GM23338 (cell line): ENCODE measurements at regions not wholly inside any gene's neighbourhood (a gene's known extent, or its start where the extent isn't known, plus 50 kb on each side); places are given as distances from the start of the nearest gene placed in this dataset.

Experiments
- ATAC-seq: fragments of 200-7000 bp; cut with Tn5 transposase; 3 replicates; pipeline ENCODE4 v1.9.1; 2020
- DNase-seq: peaks from one replicate; pipeline ENCODE4 v3.0.0-alpha.2; 2015; ENCODE audit warnings: low spot score
- H2AFZ ChIP-seq: fragments of 200-600 bp; sonication (generic); 2 replicates; pipeline ENCODE4 v1.8.0; 2016; ENCODE audit warnings: antibody characterized with exemption, mild to moderate bottlenecking, moderate library complexity
- H3F3A ChIP-seq: fragments of 200-600 bp; sonication (generic); replicated peaks from 2 replicates; pipeline ENCODE4 v1.8.0; 2017; ENCODE audit warnings: antibody characterized with exemption, mixed run types, low read depth
- H3K27ac ChIP-seq: fragments of 200-600 bp; sonication (generic); 2 replicates; pipeline ENCODE4 v1.6.1; 2016; ENCODE audit warnings: low read depth
- H3K27me3 ChIP-seq: fragments of 200-600 bp; sonication (generic); 2 replicates; pipeline ENCODE4 v1.8.0; 2016; ENCODE audit warnings: mild to moderate bottlenecking, mixed run types, moderate library complexity; ENCODE audit not compliant: insufficient read depth
- H3K36me3 ChIP-seq: fragments of 200-600 bp; sonication (generic); 2 replicates; pipeline ENCODE4 v1.8.0; 2016; ENCODE audit warnings: mild to moderate bottlenecking; ENCODE audit not compliant: insufficient read depth
- H3K4me1 ChIP-seq: fragments of 200-600 bp; sonication (generic); 2 replicates; pipeline ENCODE4 v1.8.0; 2016; ENCODE audit warnings: mild to moderate bottlenecking, moderate library complexity; ENCODE audit not compliant: insufficient read depth
- H3K4me2 ChIP-seq: fragments of 200-600 bp; sonication (generic); 2 replicates; pipeline ENCODE4 v1.7.1; 2017; ENCODE audit warnings: mixed run types
- H3K4me3 ChIP-seq: fragments of 200-600 bp; sonication (generic); 2 replicates; pipeline ENCODE4 v1.6.1; 2016; ENCODE audit warnings: mixed run types
- H3K79me2 ChIP-seq: fragments of 200-600 bp; sonication (generic); replicated peaks from 2 replicates; pipeline ENCODE4 v1.8.0; 2017; ENCODE audit warnings: mild to moderate bottlenecking; ENCODE audit not compliant: insufficient read depth
- H3K9me2 ChIP-seq: fragments of 200-600 bp; sonication (generic); 2 replicates; pipeline ENCODE4 v1.8.0; 2017; ENCODE audit not compliant: insufficient read depth
- H4K20me1 ChIP-seq: fragments of 200-600 bp; sonication (generic); replicated peaks from 2 replicates; pipeline ENCODE4 v1.8.0; 2017; ENCODE audit warnings: mild to moderate bottlenecking; ENCODE audit not compliant: insufficient read depth
- H3K27ac Mint-ChIP-seq: 2 replicates; pipeline ENCODE4 v1.8.0; 2020; ENCODE audit warnings: inconsistent platforms, mild to moderate bottlenecking, moderate library complexity, mixed read lengths
- H3K27me3 Mint-ChIP-seq: 3 replicates; pipeline ENCODE4 v1.8.0; 2022; ENCODE audit warnings: low read depth, mild to moderate bottlenecking, moderate library complexity, mixed read lengths, inconsistent platforms; ENCODE audit not compliant: insufficient read depth, poor library complexity
- H3K36me3 Mint-ChIP-seq: 3 replicates; pipeline ENCODE4 v1.8.0; 2021; ENCODE audit warnings: low read depth, mild to moderate bottlenecking, inconsistent platforms, moderate library complexity, mixed read lengths
- H3K4me1 Mint-ChIP-seq: 3 replicates; pipeline ENCODE4 v1.8.0; 2020; ENCODE audit warnings: mild to moderate bottlenecking, inconsistent platforms, mixed read lengths
- H3K4me3 Mint-ChIP-seq: 3 replicates; pipeline ENCODE4 v1.8.0; 2021; ENCODE audit warnings: moderate library complexity, mild to moderate bottlenecking, inconsistent platforms, mixed read lengths
- H3K9me3 Mint-ChIP-seq: 3 replicates; pipeline ENCODE4 v1.8.0; 2020; ENCODE audit warnings: moderate library complexity, mild to moderate bottlenecking, inconsistent platforms, mixed read lengths
- CREB1 ChIP-seq: fragments of 250-450 bp; sonication (Bioruptor Pico); IDR thresholded peaks from 2 replicates; pipeline ENCODE4 v1.5.0; 2020; ENCODE audit warnings: low read depth, mild to moderate bottlenecking, moderate library complexity
- EZH2 ChIP-seq: fragments of 200-600 bp; sonication (generic); IDR thresholded peaks from one replicate; pipeline ENCODE4 v1.8.0; 2017; ENCODE audit warnings: antibody characterized with exemption, mild to moderate bottlenecking, low read depth; ENCODE audit not compliant: unreplicated experiment
- EZH2phosphoT487 ChIP-seq: fragments of 200-600 bp; sonication (generic); IDR thresholded peaks from one replicate; pipeline ENCODE4 v1.8.1; 2018; ENCODE audit warnings: antibody characterized with exemption; ENCODE audit not compliant: unreplicated experiment
- JUNB ChIP-seq: IDR thresholded peaks from one replicate; pipeline ENCODE4 v1.6.1; 2016; ENCODE audit warnings: antibody characterized with exemption; ENCODE audit not compliant: unreplicated experiment
- STAT1 ChIP-seq: IDR thresholded peaks from one replicate; pipeline ENCODE4 v1.6.1; 2016; ENCODE audit warnings: antibody characterized with exemption; ENCODE audit not compliant: unreplicated experiment
- ZNF114 ChIP-seq: fragments of 250-450 bp; sonication (Bioruptor Pico); IDR thresholded peaks from 2 replicates; pipeline ENCODE4 v1.5.0; 2020; ENCODE audit warnings: mild to moderate bottlenecking, moderate library complexity
- ZNF331 ChIP-seq: fragments of 250-450 bp; sonication (Bioruptor Pico); IDR thresholded peaks from 2 replicates; pipeline ENCODE4 v1.5.0; 2020; ENCODE audit warnings: low read depth, mild to moderate bottlenecking, moderate library complexity
- TF ChIP-seq, protein P1 (sequence below): IDR thresholded peaks from 2 replicates; pipeline ENCODE4 v1.6.1; 2016; ENCODE audit warnings: antibody characterized with exemption
- TF ChIP-seq, protein P2 (sequence below), 2 experiments: fragments of 200-600 bp in 1 of 2; sonication (generic) in 1 of 2; conservative IDR thresholded peaks; 2 replicates each; pipeline versions ENCODE4 v1.5.1 to v1.6.1; 2016 to 2017; ENCODE audit warnings: antibody characterized with exemption in 2 of 2, low read depth in 2 of 2, mild to moderate bottlenecking in 2 of 2, moderate library complexity in 1 of 2
- TF ChIP-seq, protein P3 (sequence below): IDR thresholded peaks from one replicate; pipeline ENCODE4 v1.6.1; 2018; ENCODE audit warnings: antibody characterized with exemption; ENCODE audit not compliant: unreplicated experiment

DNA sequence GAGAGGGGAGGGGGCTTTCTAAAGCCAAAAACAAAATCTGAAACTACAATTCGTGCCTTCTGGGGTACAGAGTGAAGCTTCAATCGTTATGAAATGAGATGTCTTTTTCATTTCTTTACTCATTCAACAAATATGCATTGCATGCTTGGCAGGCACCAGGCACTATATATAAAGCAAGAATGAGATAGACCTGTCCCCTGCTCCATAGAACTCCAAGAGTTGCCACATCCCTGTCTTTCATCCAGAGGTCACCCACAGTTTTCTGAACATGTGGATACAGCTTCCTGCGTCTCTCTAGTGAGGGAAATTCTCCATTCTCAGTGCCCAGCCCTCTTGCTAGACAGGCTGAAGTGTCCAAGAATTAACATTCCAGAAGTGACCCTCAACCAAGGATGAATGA lies 343.2 kb upstream of the MAF start:
- H3K4me3 ChIP-seq: no peak overlapping the region
- H3K4me2 ChIP-seq: no peak overlapping the region
- H3K9me2 ChIP-seq: no peaks in the 10 kb centered on the region
- H3K4me1 Mint-ChIP-seq: no peaks in the 10 kb centered on the region
- H3K4me3 Mint-ChIP-seq: no peak overlapping the region
- no peaks in the 10 kb centered on the region for H3K27me3 ChIP-seq
- no peaks in the 10 kb centered on the region for H3K36me3 ChIP-seq
- ATAC-seq (no peak), DNase-seq (no peak)
- H4K20me1 ChIP-seq: no peaks in the 10 kb centered on the region
- no peaks in the 10 kb centered on the region for H3K4me1 ChIP-seq
- H3K27me3 Mint-ChIP-seq: peaks cover 1% of the 10 kb centered on the region
- H3K79me2 ChIP-seq: no peaks in the 10 kb centered on the region
- TF ChIP-seq CREB1 (no peak), ZNF331 (no peak), EZH2phosphoT487 (no peak), ZNF114 (no peak), JUNB (no peak), STAT1 (no peak), EZH2 (no peak)
- TF ChIP-seq, protein P1, sequence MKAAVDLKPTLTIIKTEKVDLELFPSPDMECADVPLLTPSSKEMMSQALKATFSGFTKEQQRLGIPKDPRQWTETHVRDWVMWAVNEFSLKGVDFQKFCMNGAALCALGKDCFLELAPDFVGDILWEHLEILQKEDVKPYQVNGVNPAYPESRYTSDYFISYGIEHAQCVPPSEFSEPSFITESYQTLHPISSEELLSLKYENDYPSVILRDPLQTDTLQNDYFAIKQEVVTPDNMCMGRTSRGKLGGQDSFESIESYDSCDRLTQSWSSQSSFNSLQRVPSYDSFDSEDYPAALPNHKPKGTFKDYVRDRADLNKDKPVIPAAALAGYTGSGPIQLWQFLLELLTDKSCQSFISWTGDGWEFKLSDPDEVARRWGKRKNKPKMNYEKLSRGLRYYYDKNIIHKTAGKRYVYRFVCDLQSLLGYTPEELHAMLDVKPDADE: no peak
- no peak overlapping the region for H2AFZ ChIP-seq
- no peak overlapping the region for H3K27ac Mint-ChIP-seq
- H3K27ac ChIP-seq: no peak overlapping the region
- H3K9me3 Mint-ChIP-seq: no peaks in the 10 kb centered on the region
- no peaks in the 10 kb centered on the region for H3F3A ChIP-seq
- no peaks in the 10 kb centered on the region for H3K36me3 Mint-ChIP-seq

DNA sequence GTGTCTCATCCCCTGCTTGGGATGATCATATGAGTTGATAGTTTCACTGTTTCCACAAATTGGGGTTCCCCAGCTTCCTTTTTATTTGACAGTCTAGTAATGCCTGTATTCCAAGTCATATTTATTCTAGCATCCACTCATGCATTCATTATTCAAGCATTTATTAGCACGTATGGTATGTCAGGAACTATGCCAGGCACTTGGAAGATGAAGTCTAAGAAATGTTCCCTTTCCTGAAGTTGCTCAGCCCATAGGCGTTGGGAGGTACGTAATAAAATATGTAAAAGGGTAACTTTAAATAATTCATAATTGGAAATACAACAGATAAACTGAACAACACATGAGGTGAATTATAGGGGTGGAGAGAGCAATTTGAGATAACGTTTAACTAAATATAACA lies 338.0 kb upstream of the MAF start:
- H4K20me1 ChIP-seq: no peaks in the 10 kb centered on the region
- H3K27ac ChIP-seq: no peak overlapping the region
- Mint-ChIP-seq H3K4me1 (no peaks in the 10 kb centered on the region), H3K4me3 (no peak overlapping the region), H3K9me3 (no peaks in the 10 kb centered on the region), H3K36me3 (no peaks in the 10 kb centered on the region), H3K27ac (no peak overlapping the region), H3K27me3 (no peaks in the 10 kb centered on the region)
- no peak overlapping the region for H3K4me3 ChIP-seq
- no peaks in the 10 kb centered on the region for H3K9me2 ChIP-seq
- no peaks in the 10 kb centered on the region for H3F3A ChIP-seq
- no peaks in the 10 kb centered on the region for H3K4me1 ChIP-seq
- ATAC-seq (no peak), DNase-seq (no peak)
- H3K79me2 ChIP-seq: no peaks in the 10 kb centered on the region
- no peak overlapping the region for H3K4me2 ChIP-seq
- no peaks in the 10 kb centered on the region for H3K27me3 ChIP-seq
- no peaks in the 10 kb centered on the region for H3K36me3 ChIP-seq
- H2AFZ ChIP-seq: no peak overlapping the region
- TF ChIP-seq, protein P1: no peak
- TF ChIP-seq, protein P2, sequence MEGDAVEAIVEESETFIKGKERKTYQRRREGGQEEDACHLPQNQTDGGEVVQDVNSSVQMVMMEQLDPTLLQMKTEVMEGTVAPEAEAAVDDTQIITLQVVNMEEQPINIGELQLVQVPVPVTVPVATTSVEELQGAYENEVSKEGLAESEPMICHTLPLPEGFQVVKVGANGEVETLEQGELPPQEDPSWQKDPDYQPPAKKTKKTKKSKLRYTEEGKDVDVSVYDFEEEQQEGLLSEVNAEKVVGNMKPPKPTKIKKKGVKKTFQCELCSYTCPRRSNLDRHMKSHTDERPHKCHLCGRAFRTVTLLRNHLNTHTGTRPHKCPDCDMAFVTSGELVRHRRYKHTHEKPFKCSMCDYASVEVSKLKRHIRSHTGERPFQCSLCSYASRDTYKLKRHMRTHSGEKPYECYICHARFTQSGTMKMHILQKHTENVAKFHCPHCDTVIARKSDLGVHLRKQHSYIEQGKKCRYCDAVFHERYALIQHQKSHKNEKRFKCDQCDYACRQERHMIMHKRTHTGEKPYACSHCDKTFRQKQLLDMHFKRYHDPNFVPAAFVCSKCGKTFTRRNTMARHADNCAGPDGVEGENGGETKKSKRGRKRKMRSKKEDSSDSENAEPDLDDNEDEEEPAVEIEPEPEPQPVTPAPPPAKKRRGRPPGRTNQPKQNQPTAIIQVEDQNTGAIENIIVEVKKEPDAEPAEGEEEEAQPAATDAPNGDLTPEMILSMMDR (conservative IDR thresholded peaks at IDR 0.05; ENCODE audit: low read depth in 2 of 2): no peak
- TF ChIP-seq, protein P3, sequence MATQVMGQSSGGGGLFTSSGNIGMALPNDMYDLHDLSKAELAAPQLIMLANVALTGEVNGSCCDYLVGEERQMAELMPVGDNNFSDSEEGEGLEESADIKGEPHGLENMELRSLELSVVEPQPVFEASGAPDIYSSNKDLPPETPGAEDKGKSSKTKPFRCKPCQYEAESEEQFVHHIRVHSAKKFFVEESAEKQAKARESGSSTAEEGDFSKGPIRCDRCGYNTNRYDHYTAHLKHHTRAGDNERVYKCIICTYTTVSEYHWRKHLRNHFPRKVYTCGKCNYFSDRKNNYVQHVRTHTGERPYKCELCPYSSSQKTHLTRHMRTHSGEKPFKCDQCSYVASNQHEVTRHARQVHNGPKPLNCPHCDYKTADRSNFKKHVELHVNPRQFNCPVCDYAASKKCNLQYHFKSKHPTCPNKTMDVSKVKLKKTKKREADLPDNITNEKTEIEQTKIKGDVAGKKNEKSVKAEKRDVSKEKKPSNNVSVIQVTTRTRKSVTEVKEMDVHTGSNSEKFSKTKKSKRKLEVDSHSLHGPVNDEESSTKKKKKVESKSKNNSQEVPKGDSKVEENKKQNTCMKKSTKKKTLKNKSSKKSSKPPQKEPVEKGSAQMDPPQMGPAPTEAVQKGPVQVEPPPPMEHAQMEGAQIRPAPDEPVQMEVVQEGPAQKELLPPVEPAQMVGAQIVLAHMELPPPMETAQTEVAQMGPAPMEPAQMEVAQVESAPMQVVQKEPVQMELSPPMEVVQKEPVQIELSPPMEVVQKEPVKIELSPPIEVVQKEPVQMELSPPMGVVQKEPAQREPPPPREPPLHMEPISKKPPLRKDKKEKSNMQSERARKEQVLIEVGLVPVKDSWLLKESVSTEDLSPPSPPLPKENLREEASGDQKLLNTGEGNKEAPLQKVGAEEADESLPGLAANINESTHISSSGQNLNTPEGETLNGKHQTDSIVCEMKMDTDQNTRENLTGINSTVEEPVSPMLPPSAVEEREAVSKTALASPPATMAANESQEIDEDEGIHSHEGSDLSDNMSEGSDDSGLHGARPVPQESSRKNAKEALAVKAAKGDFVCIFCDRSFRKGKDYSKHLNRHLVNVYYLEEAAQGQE: no peak
- TF ChIP-seq JUNB: no peak
